Muscle layer of colon (tissue), 2 donors: ENCODE measurements at regions not wholly inside any gene's neighbourhood (a gene's known extent, or its start where the extent isn't known, plus 50 kb on each side); places are given as distances from the start of the nearest gene placed in this dataset.
A peak's percentile ranks its signal among the peaks of the same experiment; 100 is the strongest.

Source experiments
- H3K27ac ChIP-seq: one replicate; pipeline ENCODE4 v1.7.0; 2013; ENCODE audit warnings: low read depth, mild to moderate bottlenecking, low read length, moderate library complexity
- H3K27me3 ChIP-seq, 2 donors: one replicate each; pipeline ENCODE4 v1.7.0; 2013; ENCODE audit warnings: low read length in 2 of 2, mild to moderate bottlenecking in 2 of 2; ENCODE audit not compliant: insufficient read depth in 2 of 2, control insufficient read depth in 1 of 2
- H3K36me3 ChIP-seq: one replicate; pipeline ENCODE4 v1.7.0; 2013; ENCODE audit warnings: mild to moderate bottlenecking, low read length; ENCODE audit not compliant: insufficient read depth
- H3K4me1 ChIP-seq: one replicate; pipeline ENCODE4 v1.7.0; 2013; ENCODE audit warnings: mild to moderate bottlenecking, low read length; ENCODE audit not compliant: insufficient read depth
- H3K4me3 ChIP-seq, 2 donors: one replicate each; pipeline ENCODE4 v1.7.0; 2013; ENCODE audit warnings: low read length in 2 of 2, low read depth in 1 of 2, mild to moderate bottlenecking in 1 of 2, moderate library complexity in 1 of 2
- H3K9ac ChIP-seq: one replicate; pipeline ENCODE4 v1.7.0; 2013; ENCODE audit warnings: low read length
- H3K9me3 ChIP-seq: one replicate; pipeline ENCODE4 v1.7.0; 2013; ENCODE audit warnings: mild to moderate bottlenecking, low read length
- donor health status: abdominal sarcoma.
- donor health status: Adenocarcinoma of cecum.

DNA sequence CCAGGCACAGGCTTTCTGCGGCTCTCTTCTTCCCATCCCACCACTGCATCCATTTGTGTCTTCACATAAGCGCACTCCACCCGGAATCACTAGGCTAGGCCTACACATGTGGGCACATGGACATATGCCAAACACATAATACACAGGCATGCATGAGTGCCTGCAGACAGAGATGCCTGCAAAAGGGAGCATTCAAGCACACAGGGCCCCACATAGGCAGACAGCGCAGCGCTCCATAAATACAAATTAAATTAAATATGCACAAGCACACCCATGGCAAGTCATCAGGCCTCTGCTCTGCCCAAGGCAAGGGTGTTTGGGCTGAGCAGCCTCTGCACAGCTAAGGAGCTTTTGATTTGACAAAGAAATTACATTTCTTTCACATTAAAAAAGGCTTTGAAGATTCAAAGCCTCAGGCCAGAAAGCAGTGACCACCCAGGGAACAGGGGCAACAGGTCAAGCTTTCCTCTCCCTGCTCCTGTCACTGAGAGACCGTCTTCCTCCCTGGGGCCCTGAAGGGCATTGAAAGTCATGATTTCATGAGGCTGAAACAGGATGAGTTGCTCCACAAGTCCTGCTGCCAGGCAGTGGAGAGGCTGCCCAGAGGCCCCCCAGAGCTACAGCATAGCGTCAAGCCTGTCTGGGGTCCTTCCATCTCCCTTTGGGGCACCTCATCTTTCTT, 134.2 kb upstream of the LRFN2 start:
- Histone ChIP-seq H3K4me3 (no peak overlapping the region), H3K27ac (no peak overlapping the region), H3K27me3 (no peaks in the 10 kb centered on the region), H3K9me3 (no peaks in the 10 kb centered on the region), H3K9ac (no peak overlapping the region), H3K4me1 (peaks cover 14% of the 10 kb centered on the region), H3K36me3 (no peaks in the 10 kb centered on the region)

DNA sequence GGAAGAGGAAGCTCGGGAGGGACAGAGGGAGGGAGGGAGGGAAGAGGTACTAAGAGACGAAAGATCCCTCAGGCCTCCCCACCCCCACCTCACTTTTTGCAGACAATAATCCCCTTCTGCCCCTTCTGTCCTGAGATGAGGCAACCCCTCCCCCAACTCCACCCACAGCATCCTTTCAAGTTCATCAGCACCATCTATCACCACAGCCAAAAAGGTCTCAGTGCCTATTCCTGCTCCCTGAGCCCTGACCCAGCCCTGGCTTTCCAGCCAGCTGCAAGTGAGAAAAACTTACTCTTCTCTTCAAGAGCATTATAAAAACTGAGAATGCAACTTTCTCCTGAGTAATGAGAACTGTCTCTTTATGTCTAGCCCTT, 133.2 kb upstream of the LRFN2 start:
- no peaks in the 10 kb centered on the region for H3K9me3 ChIP-seq
- peaks cover 14% of the 10 kb centered on the region for H3K4me1 ChIP-seq
- H3K27me3 ChIP-seq: no peaks in the 10 kb centered on the region
- H3K27ac ChIP-seq: no peak overlapping the region
- no peaks in the 10 kb centered on the region for H3K36me3 ChIP-seq
- no peak overlapping the region for H3K9ac ChIP-seq
- H3K4me3 ChIP-seq: no peak overlapping the region

DNA sequence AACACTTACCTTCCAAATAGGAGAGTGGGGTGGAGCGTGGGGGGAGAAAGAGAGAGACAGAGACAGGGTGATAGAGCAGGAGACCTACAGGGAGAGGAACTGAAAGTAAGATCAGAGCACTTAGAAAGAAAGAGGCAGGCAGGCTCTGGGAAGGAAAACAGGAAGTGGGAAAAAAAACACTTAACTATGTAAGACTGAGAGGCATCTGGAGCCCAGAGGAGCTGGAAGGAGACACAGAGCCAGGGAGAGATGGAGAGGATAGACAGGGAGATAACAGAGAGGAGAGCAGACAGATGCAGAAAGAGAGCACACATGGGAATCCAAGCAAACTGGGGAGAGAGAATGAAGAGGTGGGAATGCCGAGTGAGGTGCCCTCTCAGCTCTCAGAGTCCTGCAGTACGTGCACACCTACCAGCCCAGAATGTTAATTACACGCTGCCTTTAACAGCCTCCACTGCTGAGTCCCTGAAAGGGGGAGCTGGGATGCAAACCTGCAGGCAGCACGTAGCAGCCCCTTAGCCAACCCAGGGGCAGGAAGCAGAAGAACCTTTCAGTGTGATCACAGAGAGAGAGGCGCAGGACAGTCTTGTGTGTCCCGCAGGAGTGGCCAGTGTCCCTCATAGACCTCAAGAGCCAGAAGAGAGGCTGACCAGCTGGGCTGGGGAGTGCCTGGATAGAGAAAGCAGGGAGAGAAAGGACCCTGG, 132.7 kb upstream of the LRFN2 start:
- Histone ChIP-seq H3K36me3 (no peaks in the 10 kb centered on the region), H3K27me3 (no peaks in the 10 kb centered on the region), H3K4me3 (peak overlapping the region in 1 of 2 donors; percentile 35), H3K4me1 (peaks cover 14% of the 10 kb centered on the region), H3K9ac (no peak overlapping the region), H3K27ac (no peak overlapping the region), H3K9me3 (no peaks in the 10 kb centered on the region)

DNA sequence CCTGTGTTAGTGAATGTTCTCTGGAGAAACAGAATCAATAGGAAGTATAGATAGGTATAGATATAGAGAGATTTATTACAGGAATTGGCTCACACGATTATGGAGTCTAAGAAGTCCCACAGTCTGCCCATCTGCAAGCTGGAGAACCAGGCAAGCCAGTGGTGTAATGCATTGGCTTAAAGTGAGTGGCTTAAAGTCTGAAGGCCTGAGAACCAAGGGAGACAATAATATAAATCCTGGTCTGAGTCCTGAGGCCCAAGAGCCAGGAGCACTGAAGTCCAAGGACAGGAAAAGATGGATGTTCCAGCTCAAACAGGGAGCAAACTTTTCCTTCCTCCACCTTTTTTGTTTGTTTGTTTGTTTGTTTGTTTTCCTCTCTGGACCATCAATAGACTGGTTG, 131.2 kb upstream of the LRFN2 start:
- H3K9ac ChIP-seq: no peak overlapping the region
- H3K36me3 ChIP-seq: no peaks in the 10 kb centered on the region
- H3K9me3 ChIP-seq: no peaks in the 10 kb centered on the region
- H3K27ac ChIP-seq: no peak overlapping the region
- H3K4me1 ChIP-seq: peaks cover 14% of the 10 kb centered on the region
- H3K4me3 ChIP-seq: no peak overlapping the region
- no peaks in the 10 kb centered on the region for H3K27me3 ChIP-seq

DNA sequence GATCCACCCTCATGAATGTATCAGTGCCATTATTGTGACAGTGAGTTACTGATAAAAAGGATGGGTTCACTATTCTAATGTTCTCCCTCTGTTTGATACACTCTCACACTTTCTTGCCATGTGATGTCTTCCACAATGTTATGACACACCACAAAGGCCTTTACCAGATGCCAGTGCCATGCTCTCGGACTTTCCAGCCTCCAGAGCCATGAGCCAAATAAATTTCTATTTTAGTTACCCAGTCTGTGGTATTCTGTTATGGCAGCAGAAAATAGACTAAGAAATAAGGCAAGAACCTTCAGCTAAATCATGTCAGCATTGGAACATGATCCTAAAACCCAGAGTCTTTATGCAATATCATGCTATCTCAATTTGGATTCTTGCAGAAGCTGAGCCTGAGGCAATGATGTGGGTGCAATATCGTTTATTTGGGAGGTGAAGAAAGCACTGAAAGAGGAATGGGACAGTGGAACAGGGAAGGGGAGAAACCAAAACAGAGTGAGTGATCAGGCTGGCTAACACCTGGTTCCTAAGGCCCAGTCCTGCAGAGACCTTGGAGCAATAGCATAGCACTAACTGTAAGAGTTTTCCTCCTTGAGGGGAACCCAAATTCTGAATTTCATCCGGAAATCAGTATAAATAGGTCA, 130.4 kb upstream of the LRFN2 start:
- H3K27me3 ChIP-seq: no peaks in the 10 kb centered on the region
- no peak overlapping the region for H3K4me3 ChIP-seq

DNA sequence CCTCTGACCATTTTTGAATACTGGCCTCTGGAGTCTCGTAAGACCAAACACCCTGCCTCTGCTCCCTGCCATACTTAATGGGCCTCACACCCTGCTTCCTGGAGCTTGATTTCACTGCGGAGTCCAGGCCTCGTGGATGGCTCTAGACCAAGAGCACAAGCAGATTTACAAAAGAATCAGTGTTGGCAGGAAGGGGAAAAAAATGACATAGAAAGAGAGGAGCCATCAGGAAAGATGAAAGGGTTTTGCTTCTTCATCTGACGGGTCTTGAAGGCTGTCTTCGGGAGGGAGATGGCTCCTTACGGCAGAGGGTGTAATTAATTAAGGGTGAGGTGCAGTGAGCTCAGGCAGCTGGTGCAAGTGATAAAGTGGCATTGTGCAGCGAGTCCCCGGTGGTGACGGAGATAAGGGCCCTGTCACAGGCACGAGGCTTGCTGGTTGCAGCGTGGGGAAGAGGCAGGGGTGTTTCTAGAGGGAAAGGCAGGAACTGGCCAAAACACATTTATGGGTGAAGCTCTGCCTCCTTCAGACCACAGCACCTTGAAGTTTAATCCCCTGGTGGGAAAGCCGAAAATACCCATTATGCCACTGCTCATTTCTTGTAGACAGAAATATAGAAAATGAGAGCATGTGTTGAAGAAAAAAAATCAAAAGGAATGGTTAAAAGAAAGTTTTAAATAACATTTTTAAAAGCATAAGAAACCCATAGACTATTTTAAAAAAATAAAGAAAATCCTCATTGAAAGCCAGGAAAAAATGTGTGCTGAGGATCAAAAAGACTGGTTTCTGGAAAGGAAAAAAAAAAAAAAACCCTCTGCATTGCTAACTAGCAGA, 128.6 kb upstream of the LRFN2 start:
- Histone ChIP-seq H3K4me1 (peaks cover 14% of the 10 kb centered on the region), H3K36me3 (no peaks in the 10 kb centered on the region), H3K27me3 (no peaks in the 10 kb centered on the region), H3K9ac (no peak overlapping the region), H3K4me3 (no peak overlapping the region), H3K27ac (no peak overlapping the region), H3K9me3 (no peaks in the 10 kb centered on the region)

More for the DNA sequence above, 130.4 kb upstream of the LRFN2 start:
- peaks cover 14% of the 10 kb centered on the region for H3K4me1 ChIP-seq
- H3K36me3 ChIP-seq: no peaks in the 10 kb centered on the region
- H3K27ac ChIP-seq: no peak overlapping the region
- H3K9me3 ChIP-seq: no peaks in the 10 kb centered on the region
- H3K9ac ChIP-seq: no peak overlapping the region

DNA sequence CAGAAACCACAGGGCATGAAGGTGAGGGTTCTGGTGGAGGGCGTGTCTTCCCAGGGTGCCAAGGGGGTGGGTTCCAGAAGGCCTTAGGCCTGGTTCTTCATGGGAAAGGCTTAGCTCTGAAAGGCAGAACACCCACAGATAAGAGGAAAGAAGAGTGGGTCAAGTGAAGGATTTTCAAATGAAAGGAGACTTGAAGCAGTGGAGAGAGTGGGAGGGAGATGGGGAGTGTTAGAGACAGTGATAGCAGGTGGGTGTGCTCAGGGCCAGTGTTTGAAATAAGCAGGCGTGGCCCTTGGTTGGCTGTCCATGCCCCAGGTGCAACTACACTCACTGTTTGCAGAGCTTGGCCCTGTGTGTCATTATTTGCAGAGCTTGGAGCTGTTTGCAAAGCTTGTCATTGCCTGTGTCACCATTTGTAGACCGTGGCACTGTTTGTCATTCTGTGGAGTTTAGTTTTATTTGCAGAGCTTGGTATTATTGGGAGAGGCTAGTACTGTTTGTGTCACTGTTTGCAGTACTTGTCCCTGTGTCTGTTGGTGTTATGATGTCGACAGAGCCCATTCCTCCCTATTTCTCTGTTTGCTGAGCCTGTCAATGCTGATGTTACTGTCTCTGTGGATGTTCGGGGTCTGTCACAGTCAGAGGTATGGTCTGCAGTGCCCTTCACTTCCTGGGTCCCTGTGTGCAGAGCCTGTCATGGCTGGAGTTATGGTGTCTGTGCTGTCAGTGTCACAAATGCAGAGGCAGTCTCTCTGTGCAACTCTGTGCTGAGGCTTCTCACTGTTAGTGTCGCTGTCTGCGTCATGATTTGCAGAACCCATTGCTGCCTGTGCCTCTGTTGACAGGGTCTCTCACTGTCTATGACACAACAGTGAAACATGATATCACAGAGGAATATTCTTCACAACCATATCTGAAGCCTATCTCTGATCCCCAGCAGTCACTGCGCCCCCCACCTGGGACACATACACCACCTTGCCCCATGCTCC, 127.7 kb upstream of the LRFN2 start:
- no peak overlapping the region for H3K9ac ChIP-seq
- no peak overlapping the region for H3K27ac ChIP-seq
- no peaks in the 10 kb centered on the region for H3K27me3 ChIP-seq

DNA sequence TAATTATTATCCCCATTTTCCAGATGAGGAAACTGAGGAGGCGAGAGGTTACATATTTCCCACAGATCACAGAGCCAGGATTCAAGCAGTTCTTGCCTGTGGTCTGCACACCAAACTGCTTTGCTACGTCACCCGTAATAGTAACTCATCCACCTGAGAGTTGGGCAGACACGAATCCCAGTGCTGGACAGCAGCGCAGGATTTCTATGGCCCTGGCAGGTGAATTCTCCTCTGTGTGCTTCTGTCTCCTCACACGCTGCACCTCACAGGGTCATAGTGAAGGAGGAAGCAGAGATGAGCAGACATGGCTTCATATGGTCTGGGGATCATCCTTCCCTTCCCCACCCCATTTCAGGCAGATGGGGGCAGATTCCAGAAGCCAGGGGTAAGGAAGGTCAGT, 127.0 kb upstream of the LRFN2 start:
- Histone ChIP-seq H3K4me3 (no peak overlapping the region), H3K9me3 (no peaks in the 10 kb centered on the region), H3K4me1 (peaks cover under 1% of the 10 kb centered on the region), H3K27ac (no peak overlapping the region), H3K9ac (no peak overlapping the region), H3K36me3 (no peaks in the 10 kb centered on the region), H3K27me3 (no peaks in the 10 kb centered on the region)

More for the DNA sequence above, 127.7 kb upstream of the LRFN2 start:
- Histone ChIP-seq H3K9me3 (no peaks in the 10 kb centered on the region), H3K4me3 (no peak overlapping the region), H3K36me3 (no peaks in the 10 kb centered on the region), H3K4me1 (peaks cover 7% of the 10 kb centered on the region)

DNA sequence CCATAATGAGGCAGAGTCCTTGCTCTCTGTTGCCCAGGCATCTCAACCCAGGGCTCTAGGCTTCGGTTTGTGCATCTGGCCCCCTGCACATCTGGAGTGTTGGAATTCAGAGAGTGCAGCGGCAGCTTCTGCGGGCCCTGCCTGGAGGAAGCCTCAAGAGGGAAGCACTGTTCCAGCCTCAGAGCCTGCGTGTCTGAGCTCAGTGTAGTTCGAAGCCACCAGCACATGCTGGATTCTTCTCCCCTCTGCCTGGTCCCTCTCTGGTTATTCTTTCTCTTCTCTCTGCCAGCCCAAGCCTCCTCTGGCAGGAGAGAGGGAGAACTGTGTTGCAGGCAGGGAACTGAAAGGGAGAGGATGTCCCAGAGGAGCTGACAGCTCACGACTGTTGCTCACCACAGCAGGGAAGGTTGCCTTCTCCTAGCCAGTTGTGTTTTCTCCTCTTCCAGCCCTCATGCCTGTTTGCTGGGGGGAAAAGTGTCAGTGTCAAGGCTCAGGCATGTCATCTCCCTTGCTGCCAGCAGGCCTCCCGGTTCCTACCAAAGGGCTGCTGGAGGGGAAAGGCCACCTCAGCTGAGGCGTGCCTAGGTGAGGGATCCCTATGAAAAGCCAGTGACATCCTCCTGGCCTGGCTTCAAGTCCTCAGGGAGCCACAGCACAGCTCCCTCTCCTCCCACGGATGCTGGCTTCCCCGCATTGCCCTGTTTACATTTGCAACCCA, 126.0 kb upstream of the LRFN2 start:
- H3K36me3 ChIP-seq: no peaks in the 10 kb centered on the region
- no peaks in the 10 kb centered on the region for H3K9me3 ChIP-seq
- no peaks in the 10 kb centered on the region for H3K4me1 ChIP-seq
- H3K27ac ChIP-seq: no peak overlapping the region
- H3K9ac ChIP-seq: no peak overlapping the region
- H3K27me3 ChIP-seq: no peaks in the 10 kb centered on the region
- H3K4me3 ChIP-seq: no peak overlapping the region

DNA sequence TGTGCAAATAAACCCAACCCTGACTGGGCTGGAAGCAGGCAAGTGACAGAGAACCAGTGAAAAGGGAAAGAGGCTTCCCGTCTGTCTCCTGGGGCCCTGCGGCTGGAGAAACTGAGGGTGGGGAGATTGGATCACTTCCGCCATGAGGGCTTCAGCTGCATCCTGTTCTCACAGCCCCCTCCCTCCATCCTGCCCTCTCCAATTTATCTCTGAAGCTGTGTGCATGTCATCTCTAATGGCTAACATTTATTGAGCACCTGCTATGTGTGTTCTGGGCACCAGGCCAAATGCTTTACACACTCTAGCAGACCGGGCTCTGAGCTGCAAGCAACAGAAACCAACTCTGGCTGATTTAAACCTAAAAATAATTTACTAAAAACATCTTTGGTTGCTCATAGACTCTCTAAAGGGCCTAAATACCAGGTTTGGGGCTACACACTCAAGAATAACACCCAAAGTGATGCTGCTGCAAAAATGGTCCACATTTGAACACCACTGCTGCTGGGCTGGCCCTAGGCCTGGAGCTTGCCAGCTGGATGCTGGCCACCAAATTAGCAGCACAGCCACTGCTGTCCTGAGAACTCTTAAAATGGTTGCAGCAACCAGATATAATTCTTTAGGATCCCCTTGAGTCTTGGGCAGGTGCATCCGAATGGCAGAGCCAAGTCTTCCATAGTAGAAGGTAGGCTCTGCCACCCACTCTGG, 123.6 kb upstream of the LRFN2 start:
- no peak overlapping the region for H3K9ac ChIP-seq
- H3K9me3 ChIP-seq: no peaks in the 10 kb centered on the region
- no peak overlapping the region for H3K4me3 ChIP-seq
- H3K4me1 ChIP-seq: no peaks in the 10 kb centered on the region
- no peaks in the 10 kb centered on the region for H3K27me3 ChIP-seq
- H3K27ac ChIP-seq: no peak overlapping the region
- H3K36me3 ChIP-seq: no peaks in the 10 kb centered on the region
